ENCODE measurements at regions not wholly inside any gene's neighbourhood (a gene's known extent, or its start where the extent isn't known, plus 50 kb on each side); places are given as distances from the start of the nearest gene placed in this dataset.

DNA sequence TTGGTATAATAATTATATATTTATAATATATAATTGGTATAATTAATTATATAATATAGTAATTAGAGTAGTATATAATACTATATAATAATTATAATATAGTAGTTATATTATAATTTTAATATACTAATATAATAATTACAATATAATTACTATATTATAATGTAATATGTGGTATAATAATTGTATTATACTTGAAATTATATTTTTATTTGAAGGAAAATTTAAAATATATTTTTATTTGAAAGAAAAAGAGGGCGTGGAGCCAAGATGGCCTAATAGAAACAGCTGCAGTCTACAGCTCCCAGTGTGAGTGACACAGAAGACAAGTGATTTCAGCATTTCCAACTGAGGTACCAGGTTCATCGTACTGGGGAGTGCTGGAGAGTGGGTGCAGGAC is 365.9 kb downstream of the MMUT start:
- no peaks in the 10 kb centered on the region for H3K4me1 Mint-ChIP-seq
- H3K4me3 Mint-ChIP-seq: no peak overlapping the region
- no peak for DNase-seq (ENCODE audit: low read depth, low spot score)
- no peak for TF ChIP-seq CTCF (conservative IDR thresholded peaks at IDR 0.05)
- H3K27ac Mint-ChIP-seq (ENCODE audit: unreplicated experiment): no peak overlapping the region
- peaks cover 4% of the 10 kb centered on the region for H3K36me3 Mint-ChIP-seq (ENCODE audit: low read depth)
- H3K9me3 Mint-ChIP-seq: peaks cover 5% of the 10 kb centered on the region
- no peaks in the 10 kb centered on the region for H3K27me3 Mint-ChIP-seq (ENCODE audit: low read depth)

- Mint-ChIP-seq H3K27me3 (ENCODE audit: low read depth) (no peaks in the 10 kb centered on the region), H3K27ac (ENCODE audit: unreplicated experiment) (no peak overlapping the region), H3K36me3 (ENCODE audit: low read depth) (no peaks in the 10 kb centered on the region), H3K4me1 (no peaks in the 10 kb centered on the region), H3K9me3 (no peaks in the 10 kb centered on the region), H3K4me3 (no peak overlapping the region)
- no peak for DNase-seq (ENCODE audit: low read depth, low spot score)
- TF ChIP-seq CTCF (conservative IDR thresholded peaks at IDR 0.05): no peak
Observed at GRCh38 chr6:49088631-49089030, 374.4 kb downstream of the MMUT start.

DNA sequence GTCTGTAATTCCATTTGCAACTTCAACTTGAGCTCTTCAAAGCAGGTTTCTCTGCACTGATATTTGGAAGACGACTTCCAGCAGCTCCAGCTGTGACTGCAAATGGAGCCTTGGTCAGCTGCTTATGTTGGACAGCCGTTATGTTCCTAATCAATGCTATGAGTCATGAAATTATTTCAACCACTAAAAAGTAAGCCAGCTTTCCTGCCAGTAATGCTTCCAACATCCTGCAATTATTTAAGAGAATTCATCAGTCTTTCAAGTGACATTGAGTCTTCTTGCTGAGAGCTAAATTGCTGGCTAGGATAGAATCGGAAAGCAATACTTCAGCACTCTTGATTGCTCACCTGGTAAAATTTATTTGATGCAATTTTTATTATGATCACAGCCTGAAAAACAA is 375.7 kb downstream of the MMUT start:
- no peaks in the 10 kb centered on the region for H3K27me3 Mint-ChIP-seq (ENCODE audit: low read depth)
- H3K27ac Mint-ChIP-seq (ENCODE audit: unreplicated experiment): no peak overlapping the region
- no peaks in the 10 kb centered on the region for H3K9me3 Mint-ChIP-seq
- no peak for DNase-seq (ENCODE audit: low read depth, low spot score)
- no peak overlapping the region for H3K4me3 Mint-ChIP-seq
- H3K4me1 Mint-ChIP-seq: no peaks in the 10 kb centered on the region
- no peak for TF ChIP-seq CTCF (conservative IDR thresholded peaks at IDR 0.05)
- no peaks in the 10 kb centered on the region for H3K36me3 Mint-ChIP-seq (ENCODE audit: low read depth)

DNA sequence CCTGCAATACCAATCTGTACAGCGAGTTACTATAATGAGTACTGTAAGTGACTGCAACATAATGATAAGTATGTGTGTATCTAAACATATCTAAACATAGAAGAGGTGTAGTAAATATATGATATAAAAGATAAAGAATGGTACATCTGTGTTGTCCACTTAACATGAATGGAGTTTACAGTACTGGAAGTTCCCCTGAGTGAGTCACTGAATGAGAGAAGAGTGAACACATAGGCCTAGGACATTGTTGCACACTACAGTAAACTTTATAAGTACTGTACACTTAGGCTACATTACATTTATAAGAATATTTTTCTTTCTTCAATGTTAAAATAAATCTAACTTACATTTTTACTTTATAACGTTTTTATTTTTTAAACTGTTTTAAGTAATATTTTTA is 380.4 kb downstream of the MMUT start:
- H3K4me1 Mint-ChIP-seq: no peaks in the 10 kb centered on the region
- no peak for TF ChIP-seq CTCF (conservative IDR thresholded peaks at IDR 0.05)
- H3K36me3 Mint-ChIP-seq (ENCODE audit: low read depth): no peaks in the 10 kb centered on the region
- no peak overlapping the region for H3K4me3 Mint-ChIP-seq
- no peaks in the 10 kb centered on the region for H3K9me3 Mint-ChIP-seq
- no peaks in the 10 kb centered on the region for H3K27me3 Mint-ChIP-seq (ENCODE audit: low read depth)
- no peak overlapping the region for H3K27ac Mint-ChIP-seq (ENCODE audit: unreplicated experiment)
- no peak for DNase-seq (ENCODE audit: low read depth, low spot score)

DNA sequence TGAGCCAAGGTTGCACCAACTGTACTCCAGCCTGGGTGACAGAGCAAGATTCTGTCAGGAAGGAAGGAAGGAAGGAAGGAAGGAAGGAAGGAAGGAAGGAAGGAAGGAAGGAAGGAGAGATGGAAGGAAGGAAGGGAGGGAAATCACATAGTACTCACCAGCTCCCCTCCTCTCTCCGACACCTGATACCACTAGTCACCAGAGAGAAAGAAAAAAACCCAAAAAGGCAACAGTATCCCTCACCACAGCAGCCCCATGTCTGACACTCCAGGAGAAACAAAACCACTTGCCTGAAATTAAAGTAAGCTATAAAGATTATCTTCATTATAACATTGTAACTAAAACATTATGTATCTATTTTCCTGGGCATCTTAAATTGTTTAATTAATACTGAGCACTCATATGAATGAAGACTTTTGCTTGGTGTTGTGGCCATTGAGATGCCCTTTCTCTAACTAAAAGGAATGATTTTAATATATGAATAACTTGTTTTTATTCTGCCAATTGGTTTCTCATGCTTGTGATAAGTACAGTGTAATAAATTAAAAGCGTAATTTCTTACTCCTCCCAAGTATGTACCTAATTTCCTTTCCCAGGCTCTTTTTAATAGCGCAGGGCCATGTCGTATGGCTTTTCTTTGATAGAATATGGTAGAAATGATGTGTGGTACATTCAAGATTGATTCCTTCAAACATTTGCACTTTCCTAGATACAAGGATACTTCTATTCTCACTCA is 390.0 kb downstream of the MMUT start:
- Mint-ChIP-seq H3K4me1 (no peaks in the 10 kb centered on the region), H3K36me3 (ENCODE audit: low read depth) (no peaks in the 10 kb centered on the region), H3K4me3 (no peak overlapping the region), H3K27me3 (ENCODE audit: low read depth) (no peaks in the 10 kb centered on the region), H3K27ac (ENCODE audit: unreplicated experiment) (no peak overlapping the region), H3K9me3 (peaks cover 2% of the 10 kb centered on the region)
- DNase-seq (ENCODE audit: low read depth, low spot score): no peak
- TF ChIP-seq CTCF (conservative IDR thresholded peaks at IDR 0.05): no peak

Data from neural crest cell (in vitro differentiated cells).